ENCODE measurements at regions not wholly inside any gene's neighbourhood (a gene's known extent, or its start where the extent isn't known, plus 50 kb on each side); places are given as distances from the start of the nearest gene placed in this dataset.

DNA sequence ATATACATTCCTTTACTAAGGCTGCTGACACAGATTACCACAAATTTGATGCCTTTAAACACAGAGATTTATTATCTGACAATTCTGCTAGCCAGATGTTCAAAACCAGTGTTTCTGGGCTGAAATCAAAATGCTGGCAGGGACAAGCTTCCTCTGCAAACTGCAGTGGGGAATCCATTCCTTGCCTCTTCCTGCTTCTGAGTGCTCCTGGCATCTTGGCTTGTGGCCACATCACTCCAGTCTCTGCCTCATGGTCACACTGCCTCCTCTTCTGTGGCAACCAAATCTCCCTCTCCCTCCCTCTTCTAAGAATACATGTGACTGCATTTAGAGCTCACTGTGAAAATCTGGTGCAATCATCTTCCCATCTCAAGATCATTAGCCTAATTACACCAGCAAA lies 235.7 kb downstream of the TTC8 start:
- H3K18ac ChIP-seq (ENCODE audit: insufficient read length, low read depth, low read length) = no peak overlapping the region
- H3K79me2 ChIP-seq (ENCODE audit: insufficient read depth, low read length) = no peaks in the 10 kb centered on the region
- H3K56ac ChIP-seq (ENCODE audit: insufficient read length, low read depth, low read length) = no peak overlapping the region
- no peak for DNase-seq
- no peak overlapping the region for H4K91ac ChIP-seq (ENCODE audit: insufficient read length, low read depth, low read length)
- H3K23ac ChIP-seq (ENCODE audit: insufficient read length, low read depth, low read length) = no peak overlapping the region
- no peak overlapping the region for H3K27ac ChIP-seq (ENCODE audit: insufficient read length, low read depth, low read length)
- no peak overlapping the region for H4K8ac ChIP-seq (replicated peaks; ENCODE audit: insufficient read length, low read depth, low read length)
- H3K4ac ChIP-seq (ENCODE audit: low read depth, low read length) = no peak overlapping the region
- H3T11ph ChIP-seq (ENCODE audit: low read length) = no peak overlapping the region
- H2BK12ac ChIP-seq (ENCODE audit: insufficient read length, low read depth, low read length) = no peak overlapping the region
- no peak overlapping the region for H3K9ac ChIP-seq (ENCODE audit: extremely low read depth, insufficient read length, low read length)
- H3K23me2 ChIP-seq (ENCODE audit: insufficient read length, low read depth, low read length, poor library complexity, severe bottlenecking) = no peaks in the 10 kb centered on the region
- H2BK20ac ChIP-seq (ENCODE audit: low read depth, low read length, poor library complexity, severe bottlenecking) = no peak overlapping the region
- H3K4me1 ChIP-seq (ENCODE audit: insufficient read depth, low read length) = no peaks in the 10 kb centered on the region
- no peaks in the 10 kb centered on the region; a peak in 1 of 7 replicates for H3K36me3 Mint-ChIP-seq (ENCODE audit: insufficient read depth in 1 of 3, low read depth in 3 of 3)
- no peak overlapping the region for H2BK15ac ChIP-seq (ENCODE audit: low read depth, low read length)
- peaks cover 18% of the 10 kb centered on the region for H3K27me3 Mint-ChIP-seq (ENCODE audit: low read depth)
- H3K79me1 ChIP-seq (ENCODE audit: insufficient read depth, low read depth, low read length, poor library complexity, severe bottlenecking) = no peaks in the 10 kb centered on the region
- no peaks in the 10 kb centered on the region for H3K27me3 ChIP-seq (ENCODE audit: insufficient read depth, low read length)
- no peak overlapping the region for H2AFZ ChIP-seq (ENCODE audit: low read length)
- H2BK120ac ChIP-seq (ENCODE audit: low read depth, low read length, poor library complexity, severe bottlenecking) = no peak overlapping the region
- no peaks in the 10 kb centered on the region for H4K20me1 ChIP-seq (ENCODE audit: control insufficient read depth, insufficient read depth, insufficient read length)
- no peak overlapping the region for H2AK5ac ChIP-seq (ENCODE audit: insufficient read length, low read length)
- H3K14ac ChIP-seq (ENCODE audit: insufficient read depth, low read length) = no peak overlapping the region
- TF ChIP-seq CTCF (conservative IDR thresholded peaks at IDR 0.05) = no peak
- no peak overlapping the region for H2BK5ac ChIP-seq (ENCODE audit: insufficient read length, low read length)
- H3K4me2 ChIP-seq (ENCODE audit: insufficient read depth, insufficient read length, low read length) = no peak overlapping the region
- H3K4me3 Mint-ChIP-seq = no peak overlapping the region
- H3K4me1 Mint-ChIP-seq = no peaks in the 10 kb centered on the region
- no peak overlapping the region for H3K27ac Mint-ChIP-seq
- H3K9me3 ChIP-seq (ENCODE audit: control insufficient read depth, low read depth, low read length) = no peaks in the 10 kb centered on the region
- peaks cover 3% of the 10 kb centered on the region in 2 experiments; a peak in 3 of 5 replicates for H3K9me3 Mint-ChIP-seq
- H4K5ac ChIP-seq (ENCODE audit: insufficient read length, low read depth, low read length) = no peak overlapping the region
